Peyer's patch (tissue), 4 donors: ENCODE measurements at regions not wholly inside any gene's neighbourhood (a gene's known extent, or its start where the extent isn't known, plus 50 kb on each side); places are given as distances from the start of the nearest gene placed in this dataset.

Experiments used
- POLR2A ChIP-seq, 2 donors: fragments of 450-650 bp; IDR thresholded peaks; one replicate each; pipeline ENCODE4 v1.5.1; 2017; ENCODE audit warnings: antibody characterized with exemption in 2 of 2, mild to moderate bottlenecking in 2 of 2, moderate library complexity in 2 of 2
- TF ChIP-seq, protein P1 (sequence below), 6 experiments: fragments of 450-650 bp in 4 of 6; fragments of 200-600 bp in 2 of 6; sonication (generic) in 1 of 6; IDR thresholded peaks; one replicate each; pipeline ENCODE4 v1.5.1; 2017 to 2019; ENCODE audit warnings: antibody characterized with exemption in 6 of 6, mild to moderate bottlenecking in 3 of 6, moderate library complexity in 1 of 6

DNA sequence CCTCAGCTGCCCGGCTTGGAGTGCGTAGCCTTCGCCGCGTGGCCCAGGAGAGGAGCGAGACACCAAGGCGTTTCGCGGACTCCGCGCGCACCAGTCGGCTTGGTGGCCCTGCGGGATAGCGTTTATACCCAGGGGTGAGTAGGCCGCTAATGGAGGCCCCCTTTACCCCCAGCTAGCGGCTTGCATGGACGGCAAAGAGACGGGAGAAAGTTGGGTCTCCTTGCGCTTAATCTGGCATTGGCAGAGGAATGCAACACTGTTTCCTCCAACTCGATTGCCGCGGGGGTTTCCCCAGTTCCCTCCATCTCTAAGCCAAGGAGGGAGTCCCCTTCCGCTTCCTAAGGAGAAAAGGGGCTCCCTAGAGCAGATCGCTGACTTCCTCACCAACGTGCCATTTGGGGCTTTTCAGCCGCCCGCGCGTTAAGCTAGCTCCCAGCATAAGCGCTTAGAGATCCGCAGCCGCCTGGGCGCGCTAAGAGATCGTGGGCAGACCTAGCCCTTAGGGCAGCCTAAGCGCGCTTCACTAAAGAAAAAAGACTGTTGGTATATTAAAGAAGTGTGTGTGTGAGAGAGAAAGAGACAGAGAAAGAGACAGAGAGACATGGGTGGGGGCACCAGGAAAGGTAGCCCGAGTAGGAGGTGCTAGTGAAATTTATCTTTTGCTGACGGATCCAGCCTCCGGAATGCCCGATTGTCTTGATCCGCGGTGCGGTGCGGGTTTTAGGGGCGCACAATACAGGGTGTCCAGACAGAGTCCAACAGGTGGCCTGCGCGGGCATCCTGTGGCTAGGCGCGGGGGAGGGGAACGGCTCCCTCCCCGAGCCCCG is 597.9 kb upstream of the SGCD start:
- TF ChIP-seq POLR2A (IDR thresholded peaks at IDR 0.05): no peak
- TF ChIP-seq, protein P1, sequence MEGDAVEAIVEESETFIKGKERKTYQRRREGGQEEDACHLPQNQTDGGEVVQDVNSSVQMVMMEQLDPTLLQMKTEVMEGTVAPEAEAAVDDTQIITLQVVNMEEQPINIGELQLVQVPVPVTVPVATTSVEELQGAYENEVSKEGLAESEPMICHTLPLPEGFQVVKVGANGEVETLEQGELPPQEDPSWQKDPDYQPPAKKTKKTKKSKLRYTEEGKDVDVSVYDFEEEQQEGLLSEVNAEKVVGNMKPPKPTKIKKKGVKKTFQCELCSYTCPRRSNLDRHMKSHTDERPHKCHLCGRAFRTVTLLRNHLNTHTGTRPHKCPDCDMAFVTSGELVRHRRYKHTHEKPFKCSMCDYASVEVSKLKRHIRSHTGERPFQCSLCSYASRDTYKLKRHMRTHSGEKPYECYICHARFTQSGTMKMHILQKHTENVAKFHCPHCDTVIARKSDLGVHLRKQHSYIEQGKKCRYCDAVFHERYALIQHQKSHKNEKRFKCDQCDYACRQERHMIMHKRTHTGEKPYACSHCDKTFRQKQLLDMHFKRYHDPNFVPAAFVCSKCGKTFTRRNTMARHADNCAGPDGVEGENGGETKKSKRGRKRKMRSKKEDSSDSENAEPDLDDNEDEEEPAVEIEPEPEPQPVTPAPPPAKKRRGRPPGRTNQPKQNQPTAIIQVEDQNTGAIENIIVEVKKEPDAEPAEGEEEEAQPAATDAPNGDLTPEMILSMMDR (IDR thresholded peaks at IDR 0.05): no peak
